Tibial artery (tissue), 4 donors: ENCODE measurements at regions not wholly inside any gene's neighbourhood (a gene's known extent, or its start where the extent isn't known, plus 50 kb on each side); places are given as distances from the start of the nearest gene placed in this dataset.

Source experiments
- DNase-seq, 2 donors: peaks; one replicate each; pipeline ENCODE4 v3.0.0-alpha.2; 2019
- H3K27ac ChIP-seq, 2 donors: fragments of 200-600 bp; sonication (generic) in 1 of 2; 1 replicate in 1 of 2; 2 replicates in 1 of 2; pipeline ENCODE4 v1.5.1; 2018 to 2019; ENCODE audit warnings: mild to moderate bottlenecking in 1 of 2
- H3K27me3 ChIP-seq, 2 donors: fragments of 200-600 bp; sonication (generic) in 1 of 2; one replicate each; pipeline versions ENCODE4 v1.5.1 to v1.6.0; 2016 to 2019
- H3K36me3 ChIP-seq, 3 donors: fragments of 200-600 bp; sonication (generic) in 2 of 3; one replicate each; pipeline ENCODE4 v1.5.1; 2016 to 2019; ENCODE audit warnings: mild to moderate bottlenecking in 2 of 3
- H3K4me1 ChIP-seq, 4 donors: fragments of 200-600 bp; sonication (generic) in 2 of 4; 1 replicate in 3 of 4; 2 replicates in 1 of 4; pipeline ENCODE4 v1.5.1; 2016 to 2019
- H3K4me3 ChIP-seq, 2 donors: fragments of 200-600 bp; sonication (generic) in 1 of 2; 1 replicate in 1 of 2; 2 replicates in 1 of 2; pipeline ENCODE4 v1.5.1; 2018 to 2019; ENCODE audit warnings: mild to moderate bottlenecking in 2 of 2
- H3K9me3 ChIP-seq, 3 donors: fragments of 200-600 bp; sonication (generic) in 1 of 3; one replicate each; pipeline ENCODE4 v1.5.1; 2016 to 2019
- intact Hi-C: fragments of 100-400 bp; cut with DNase I; formaldehyde crosslinking; loops from one replicate; pipeline ENCODE4 v1.15.0; 2023; ENCODE audit warnings: low total_unique reads
- TF ChIP-seq, protein P1 (sequence below), 2 experiments: fragments of 200-600 bp in 1 of 2; fragments of 450-650 bp in 1 of 2; IDR thresholded peaks; one replicate each; pipeline ENCODE4 v1.5.1; 2017 to 2019; ENCODE audit warnings: antibody characterized with exemption in 2 of 2, mild to moderate bottlenecking in 1 of 2, moderate library complexity in 1 of 2

DNA sequence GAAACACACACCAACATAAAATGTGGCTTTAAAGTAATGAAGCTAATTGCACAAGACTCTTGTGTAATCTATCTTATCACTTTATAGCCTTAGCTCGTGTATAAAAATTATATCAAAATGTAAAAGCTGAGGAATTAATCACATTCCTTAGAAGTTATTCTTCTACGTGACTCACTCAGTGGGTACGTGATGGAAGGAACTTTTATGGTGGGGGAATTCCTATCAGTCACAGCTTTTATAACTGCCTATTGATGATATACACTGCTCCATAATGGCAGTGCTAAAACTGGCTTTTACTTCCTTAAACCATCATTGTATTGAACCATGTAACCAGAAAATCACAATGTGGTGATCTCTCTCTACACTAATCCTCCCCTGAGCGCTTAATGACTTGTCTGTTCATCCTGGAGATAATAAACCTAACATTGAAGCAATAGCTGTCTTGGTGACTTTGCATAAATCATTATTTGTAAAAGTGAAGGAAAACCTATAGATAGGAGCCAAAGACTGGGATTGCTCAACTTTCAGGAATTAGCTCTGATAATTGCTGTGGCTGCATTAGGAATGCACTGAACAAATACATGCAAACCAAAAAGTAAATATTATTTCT, 276.7 kb downstream of the GBA3 start:
- intact Hi-C loops, result no loop called here

DNA sequence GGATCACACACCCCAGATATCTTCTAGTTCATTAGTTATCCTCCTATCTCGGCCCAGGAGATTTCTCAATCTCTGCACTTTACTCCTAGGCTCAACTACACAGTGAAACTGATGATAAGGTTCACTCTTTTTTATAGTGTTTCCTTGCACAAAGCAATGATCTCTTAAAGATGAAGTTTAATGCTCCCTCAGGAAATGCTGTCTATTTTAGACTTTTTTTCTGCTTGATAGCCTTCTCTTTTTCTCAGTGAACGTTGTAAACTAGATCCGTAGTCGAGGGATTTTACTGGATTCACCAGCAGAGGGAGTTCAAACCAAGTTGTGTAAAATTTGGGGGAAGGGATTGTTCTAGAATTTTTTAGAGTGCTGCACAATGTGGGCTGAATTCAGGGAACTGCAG, 269.6 kb downstream of the GBA3 start:
- Histone ChIP-seq H3K4me3 (no peak overlapping the region), H3K4me1 (no peaks in the 10 kb centered on the region), H3K27me3 (no peaks in the 10 kb centered on the region), H3K27ac (no peak overlapping the region), H3K36me3 (no peaks in the 10 kb centered on the region), H3K9me3 (no peaks in the 10 kb centered on the region)
- DNase-seq, result no peak
- intact Hi-C loops, result no loop called here
- TF ChIP-seq, protein P1, sequence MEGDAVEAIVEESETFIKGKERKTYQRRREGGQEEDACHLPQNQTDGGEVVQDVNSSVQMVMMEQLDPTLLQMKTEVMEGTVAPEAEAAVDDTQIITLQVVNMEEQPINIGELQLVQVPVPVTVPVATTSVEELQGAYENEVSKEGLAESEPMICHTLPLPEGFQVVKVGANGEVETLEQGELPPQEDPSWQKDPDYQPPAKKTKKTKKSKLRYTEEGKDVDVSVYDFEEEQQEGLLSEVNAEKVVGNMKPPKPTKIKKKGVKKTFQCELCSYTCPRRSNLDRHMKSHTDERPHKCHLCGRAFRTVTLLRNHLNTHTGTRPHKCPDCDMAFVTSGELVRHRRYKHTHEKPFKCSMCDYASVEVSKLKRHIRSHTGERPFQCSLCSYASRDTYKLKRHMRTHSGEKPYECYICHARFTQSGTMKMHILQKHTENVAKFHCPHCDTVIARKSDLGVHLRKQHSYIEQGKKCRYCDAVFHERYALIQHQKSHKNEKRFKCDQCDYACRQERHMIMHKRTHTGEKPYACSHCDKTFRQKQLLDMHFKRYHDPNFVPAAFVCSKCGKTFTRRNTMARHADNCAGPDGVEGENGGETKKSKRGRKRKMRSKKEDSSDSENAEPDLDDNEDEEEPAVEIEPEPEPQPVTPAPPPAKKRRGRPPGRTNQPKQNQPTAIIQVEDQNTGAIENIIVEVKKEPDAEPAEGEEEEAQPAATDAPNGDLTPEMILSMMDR (IDR thresholded peaks at IDR 0.05), result no peak

More for the DNA sequence above, 276.7 kb downstream of the GBA3 start:
- H3K36me3 ChIP-seq, result no peaks in the 10 kb centered on the region
- H3K27me3 ChIP-seq, result no peaks in the 10 kb centered on the region
- DNase-seq, result no peak
- no peaks in the 10 kb centered on the region for H3K4me1 ChIP-seq
- TF ChIP-seq, protein P1 (IDR thresholded peaks at IDR 0.05), result no peak
- H3K9me3 ChIP-seq, result peaks cover 0 to 6% (median 0%) of the 10 kb centered on the region in 3 donors
- no peak overlapping the region for H3K4me3 ChIP-seq
- H3K27ac ChIP-seq, result no peak overlapping the region

DNA sequence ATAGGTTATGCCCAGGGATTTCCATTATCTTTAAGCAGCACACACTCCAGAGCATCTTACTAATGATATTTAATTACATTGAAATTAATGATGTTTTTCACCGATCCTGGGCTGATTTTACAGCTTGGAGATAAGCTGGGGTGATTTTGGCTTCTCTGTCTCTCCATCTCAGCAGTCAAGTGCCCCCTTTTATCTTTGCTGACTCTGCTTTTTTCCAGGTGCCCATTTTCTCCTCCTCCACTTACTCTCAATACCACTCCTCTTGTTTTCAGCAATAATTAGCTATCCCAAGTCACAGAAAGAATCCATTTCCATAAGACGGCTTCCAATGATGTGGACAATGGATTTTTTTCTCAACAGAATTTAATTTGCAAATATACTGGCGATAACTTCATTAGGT, 266.7 kb downstream of the GBA3 start:
- DNase-seq, result no peak
- Histone ChIP-seq H3K4me1 (no peaks in the 10 kb centered on the region), H3K27ac (no peak overlapping the region), H3K36me3 (no peaks in the 10 kb centered on the region), H3K27me3 (no peaks in the 10 kb centered on the region), H3K4me3 (no peak overlapping the region), H3K9me3 (no peaks in the 10 kb centered on the region)
- TF ChIP-seq, protein P1 (IDR thresholded peaks at IDR 0.05), result no peak
- intact Hi-C loops, result no loop called here

DNA sequence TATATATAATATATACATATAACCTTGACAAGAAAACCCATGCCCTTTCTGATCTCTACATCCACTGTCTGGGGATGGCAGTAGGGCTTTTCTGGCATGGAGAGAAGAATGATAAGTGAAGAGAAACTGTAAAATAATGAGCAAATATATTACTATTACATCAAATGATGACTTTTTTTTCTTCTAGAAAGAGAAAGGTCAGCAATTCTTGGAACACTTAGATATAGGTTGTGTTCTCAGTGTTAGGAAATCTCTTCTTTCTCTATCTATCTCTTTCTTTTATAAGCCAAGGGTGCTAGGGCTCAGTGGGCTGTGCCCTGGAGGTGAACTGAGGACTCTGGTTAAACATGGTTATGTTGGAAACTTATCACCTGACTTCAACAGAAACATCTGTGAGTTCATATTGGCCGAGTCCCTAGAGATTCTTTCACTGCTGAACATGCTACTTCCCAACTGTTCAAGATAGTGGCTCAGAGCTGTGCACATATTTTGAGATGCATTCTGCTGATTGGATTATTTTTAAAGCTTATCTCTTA, 265.1 kb downstream of the GBA3 start:
- no peaks in the 10 kb centered on the region for H3K36me3 ChIP-seq
- H3K27ac ChIP-seq, result no peak overlapping the region
- TF ChIP-seq, protein P1 (IDR thresholded peaks at IDR 0.05), result no peak
- no peaks in the 10 kb centered on the region for H3K4me1 ChIP-seq
- DNase-seq, result no peak
- H3K9me3 ChIP-seq, result no peaks in the 10 kb centered on the region
- intact Hi-C loops, result no loop called here
- H3K27me3 ChIP-seq, result no peaks in the 10 kb centered on the region
- no peak overlapping the region for H3K4me3 ChIP-seq

DNA sequence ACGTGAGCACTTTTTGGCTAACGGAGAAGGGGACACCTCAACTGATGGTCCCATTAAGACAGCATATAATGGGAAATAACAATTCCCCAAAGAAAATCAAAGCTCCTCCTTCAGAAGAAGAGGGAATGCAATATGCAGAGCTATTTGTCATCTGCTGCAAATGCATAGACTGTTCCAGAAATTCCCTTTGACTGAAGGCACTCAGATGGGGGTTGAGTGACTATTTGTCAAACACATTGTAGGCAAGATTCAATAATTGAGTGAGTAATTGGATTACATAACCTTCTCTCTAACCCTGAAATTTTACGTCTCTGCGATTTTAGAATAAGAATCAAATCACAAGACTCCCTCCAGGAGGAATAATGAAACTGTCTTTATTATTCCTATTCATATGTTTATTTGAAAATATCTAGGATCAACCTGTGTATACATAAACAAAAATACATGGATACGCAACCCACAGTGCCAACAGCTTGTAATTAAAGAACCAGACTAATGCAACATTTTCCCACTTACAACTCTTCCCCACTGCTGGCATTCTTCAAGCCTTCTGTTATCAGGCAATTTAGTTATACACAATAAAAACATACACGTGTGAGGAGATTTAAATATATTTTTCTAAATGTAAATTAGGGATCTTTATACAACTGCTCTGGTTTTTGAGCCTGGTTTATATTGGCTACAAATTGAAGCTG, 256.6 kb downstream of the GBA3 start:
- Histone ChIP-seq H3K9me3 (no peaks in the 10 kb centered on the region), H3K4me3 (no peak overlapping the region), H3K4me1 (no peaks in the 10 kb centered on the region), H3K27me3 (no peaks in the 10 kb centered on the region), H3K36me3 (no peaks in the 10 kb centered on the region), H3K27ac (no peak overlapping the region)
- intact Hi-C loops, result no loop called here
- no peak for DNase-seq
- TF ChIP-seq, protein P1 (IDR thresholded peaks at IDR 0.05), result no peak
